Neuronal stem cell (in vitro differentiated cells): ENCODE measurements at regions not wholly inside any gene's neighbourhood (a gene's known extent, or its start where the extent isn't known, plus 50 kb on each side); places are given as distances from the start of the nearest gene placed in this dataset.
A peak's percentile ranks its signal among the peaks of the same experiment; 100 is the strongest.

Experiments used
- DNase-seq: peaks from one replicate; pipeline ENCODE4 v3.0.0-alpha.2; 2013; ENCODE audit warnings: low spot score
- H2AFZ ChIP-seq: one replicate; pipeline ENCODE4 v1.6.1; 2013; ENCODE audit warnings: mild to moderate bottlenecking, low read length, inconsistent platforms
- H2AK5ac ChIP-seq: 2 replicates; pipeline ENCODE4 v1.6.1; 2013; ENCODE audit warnings: low read depth, mild to moderate bottlenecking, inconsistent platforms, low read length, moderate library complexity, mixed read lengths
- H2BK120ac ChIP-seq: 2 replicates; pipeline ENCODE4 v1.6.1; 2013; ENCODE audit warnings: low read depth, mild to moderate bottlenecking, inconsistent platforms, low read length, moderate library complexity, mixed read lengths
- H2BK12ac ChIP-seq: one replicate; pipeline ENCODE4 v1.6.1; 2013; ENCODE audit warnings: low read length, inconsistent platforms
- H2BK15ac ChIP-seq: 2 replicates; pipeline ENCODE4 v1.6.1; 2013; ENCODE audit warnings: mild to moderate bottlenecking, low read length, inconsistent platforms, mixed read lengths
- H2BK5ac ChIP-seq: one replicate; pipeline ENCODE4 v1.6.1; 2013; ENCODE audit warnings: inconsistent platforms, mild to moderate bottlenecking, low read length, moderate library complexity
- H3K14ac ChIP-seq: one replicate; pipeline ENCODE4 v1.6.1; 2013; ENCODE audit warnings: low read length, inconsistent platforms
- H3K18ac ChIP-seq: 2 replicates; pipeline ENCODE4 v1.6.1; 2013; ENCODE audit warnings: low read length, inconsistent platforms
- H3K23ac ChIP-seq: 2 replicates; pipeline ENCODE4 v1.6.1; 2013; ENCODE audit warnings: low read depth, mild to moderate bottlenecking, mixed read lengths, low read length, inconsistent platforms; ENCODE audit not compliant: poor library complexity
- H3K27ac ChIP-seq: replicated peaks from 3 replicates; pipeline ENCODE4 v1.5.1; 2013; ENCODE audit warnings: low read length, inconsistent platforms
- H3K27me3 ChIP-seq, 3 experiments: 2 replicates each; pipeline ENCODE4 v1.6.1; 2013; ENCODE audit warnings: low read length in 3 of 3, mild to moderate bottlenecking in 2 of 3, inconsistent platforms in 1 of 3, low read depth in 1 of 3, mixed read lengths in 1 of 3, moderate library complexity in 1 of 3; ENCODE audit not compliant: control insufficient read depth in 3 of 3, insufficient read depth in 3 of 3
- H3K36me3 ChIP-seq, 2 donors: replicated peaks in 1 of 2; 2 replicates each; pipeline ENCODE4 v1.6.1; 2013; ENCODE audit warnings: low read length in 2 of 2; ENCODE audit not compliant: control insufficient read depth in 2 of 2, insufficient read depth in 2 of 2
- H3K4ac ChIP-seq: 2 replicates; pipeline ENCODE4 v1.6.1; 2013; ENCODE audit warnings: inconsistent platforms, mild to moderate bottlenecking, low read length, moderate library complexity
- H3K4me1 ChIP-seq, 2 donors: 1 replicate in 1 of 2; 2 replicates in 1 of 2; pipeline ENCODE4 v1.6.1; 2013; ENCODE audit warnings: low read length in 2 of 2, low read depth in 1 of 2; ENCODE audit not compliant: control insufficient read depth in 2 of 2, insufficient read depth in 1 of 2
- H3K4me2 ChIP-seq: one replicate; pipeline ENCODE4 v1.6.1; 2013; ENCODE audit warnings: mild to moderate bottlenecking, low read length, inconsistent platforms; ENCODE audit not compliant: insufficient read depth, poor library complexity, severe bottlenecking
- H3K4me3 ChIP-seq, 2 donors: 2 replicates each; pipeline ENCODE4 v1.5.1; 2013; ENCODE audit warnings: low read length in 2 of 2, mild to moderate bottlenecking in 2 of 2, inconsistent platforms in 1 of 2, moderate library complexity in 1 of 2
- H3K79me1 ChIP-seq: one replicate; pipeline ENCODE4 v1.6.1; 2013; ENCODE audit warnings: low read depth, mild to moderate bottlenecking, inconsistent platforms, low read length, moderate library complexity
- H3K9ac ChIP-seq: one replicate; pipeline ENCODE4 v1.6.1; 2013; ENCODE audit warnings: mild to moderate bottlenecking, low read depth, low read length, inconsistent platforms; ENCODE audit not compliant: poor library complexity
- H3K9me3 ChIP-seq, 2 donors: replicated peaks in 1 of 2; 2 replicates each; pipeline versions ENCODE3 to v1.6.1; 2013; ENCODE audit warnings: low read length in 2 of 2, mild to moderate bottlenecking in 2 of 2, inconsistent platforms in 1 of 2, low read depth in 1 of 2, mixed read lengths in 1 of 2, moderate library complexity in 1 of 2; ENCODE audit not compliant: control insufficient read depth in 2 of 2, insufficient read depth in 1 of 2
- H4K8ac ChIP-seq: one replicate; pipeline ENCODE4 v1.6.1; 2013; ENCODE audit warnings: low read depth, mild to moderate bottlenecking, inconsistent platforms, low read length, moderate library complexity
- H4K91ac ChIP-seq: one replicate; pipeline ENCODE4 v1.6.1; 2013; ENCODE audit warnings: low read length, low read depth, mild to moderate bottlenecking, inconsistent platforms; ENCODE audit not compliant: poor library complexity
- WGBS, 2 donors: extraction: QIAGEN DNeasy Blood & Tissue Kit; methylation state at CpG; one replicate each; pipeline ENCODE4 v1.1.7; 2013; ENCODE audit warnings: missing lambda C conversion rate in 2 of 2, mixed read lengths in 1 of 2; ENCODE audit not compliant: insufficient read length in 2 of 2, insufficient replicate concordance in 1 of 2; ENCODE audit errors: extremely low coverage in 2 of 2; 5-methylcytosine and 5-hydroxymethylcytosine counted together

GRCh38 chr12:38132139-38132538 is 184.4 kb upstream of the ALG10B start:
- no peaks in the 10 kb centered on the region for H3K79me1 ChIP-seq
- H3K23ac ChIP-seq: no peak overlapping the region
- H3K4me1 ChIP-seq: no peaks in the 10 kb centered on the region
- no peak overlapping the region for H2BK12ac ChIP-seq
- no peak overlapping the region for H3K4me2 ChIP-seq
- DNase-seq: no peak
- no peaks in the 10 kb centered on the region for H3K27me3 ChIP-seq
- no peak overlapping the region for H4K91ac ChIP-seq
- H3K14ac ChIP-seq: no peak overlapping the region
- H2AFZ ChIP-seq: no peak overlapping the region
- H3K18ac ChIP-seq: no peak overlapping the region
- no peak overlapping the region for H2BK5ac ChIP-seq
- H4K8ac ChIP-seq: no peak overlapping the region
- H3K9ac ChIP-seq: no peak overlapping the region
- H2AK5ac ChIP-seq: no peak overlapping the region
- no peaks in the 10 kb centered on the region for H3K36me3 ChIP-seq
- no peak overlapping the region for H2BK15ac ChIP-seq
- H2BK120ac ChIP-seq: no peak overlapping the region
- H3K27ac ChIP-seq: no peak overlapping the region
- H3K9me3 ChIP-seq: peaks cover 0 to 6% of the 10 kb centered on the region in 2 donors
- H3K4me3 ChIP-seq: no peak overlapping the region
- H3K4ac ChIP-seq: no peak overlapping the region
- no CpG with 5 or more reads among the region's 2 CpGs for WGBS, 2 donors

GRCh38 chr12:38137287-38137686 is 179.3 kb upstream of the ALG10B start:
- no peak overlapping the region for H3K18ac ChIP-seq
- no peak overlapping the region for H2BK15ac ChIP-seq
- H2AFZ ChIP-seq: peak overlapping the region; percentile 29
- H4K8ac ChIP-seq: no peak overlapping the region
- H2BK12ac ChIP-seq: no peak overlapping the region
- WGBS, 2 donors: no CpG with 5 or more reads among the region's 12 CpGs
- no peak overlapping the region for H3K4ac ChIP-seq
- no peak overlapping the region for H3K23ac ChIP-seq
- peaks cover 0 to 12% of the 10 kb centered on the region in 2 donors for H3K9me3 ChIP-seq
- no peak overlapping the region for H3K9ac ChIP-seq
- H3K27ac ChIP-seq: no peak overlapping the region
- no peak overlapping the region for H2BK5ac ChIP-seq
- H3K14ac ChIP-seq: no peak overlapping the region
- H3K4me2 ChIP-seq: no peak overlapping the region
- H3K36me3 ChIP-seq: no peaks in the 10 kb centered on the region
- H3K79me1 ChIP-seq: no peaks in the 10 kb centered on the region
- H3K4me3 ChIP-seq: no peak overlapping the region
- H3K27me3 ChIP-seq: no peaks in the 10 kb centered on the region
- no peak overlapping the region for H4K91ac ChIP-seq
- no peaks in the 10 kb centered on the region for H3K4me1 ChIP-seq
- H2BK120ac ChIP-seq: no peak overlapping the region
- DNase-seq: no peak
- H2AK5ac ChIP-seq: no peak overlapping the region

- no peak overlapping the region for H2BK15ac ChIP-seq
- H3K4me1 ChIP-seq: no peaks in the 10 kb centered on the region
- no peak overlapping the region for H4K8ac ChIP-seq
- H3K9ac ChIP-seq: no peak overlapping the region
- no peak overlapping the region for H4K91ac ChIP-seq
- no peaks in the 10 kb centered on the region for H3K36me3 ChIP-seq
- H3K18ac ChIP-seq: no peak overlapping the region
- H2BK12ac ChIP-seq: no peak overlapping the region
- H3K4me3 ChIP-seq: no peak overlapping the region
- no CpG with 5 or more reads among the region's 16 CpGs for WGBS, 2 donors
- no peak overlapping the region for H2BK5ac ChIP-seq
- no peak overlapping the region for H2AK5ac ChIP-seq
- no peak for DNase-seq
- no peak overlapping the region for H2BK120ac ChIP-seq
- peaks cover 0 to 12% of the 10 kb centered on the region in 2 donors for H3K9me3 ChIP-seq
- H3K4ac ChIP-seq: no peak overlapping the region
- no peak overlapping the region for H3K27ac ChIP-seq
- H3K23ac ChIP-seq: no peak overlapping the region
- H3K27me3 ChIP-seq: no peaks in the 10 kb centered on the region
- no peak overlapping the region for H3K4me2 ChIP-seq
- H2AFZ ChIP-seq: peak overlapping the region; percentile 86
- H3K79me1 ChIP-seq: no peaks in the 10 kb centered on the region
- H3K14ac ChIP-seq: no peak overlapping the region
Measured at GRCh38 chr12:38137716-38138115, 178.9 kb upstream of the ALG10B start.

GRCh38 chr12:38138225-38139221 is 178.1 kb upstream of the ALG10B start:
- no peak overlapping the region for H3K23ac ChIP-seq

More at GRCh38 chr12:38138225-38139221, 178.1 kb upstream of the ALG10B start:
- H3K4me1 ChIP-seq: no peaks in the 10 kb centered on the region
- no peaks in the 10 kb centered on the region for H3K79me1 ChIP-seq
- H4K91ac ChIP-seq: no peak overlapping the region
- no peaks in the 10 kb centered on the region for H3K36me3 ChIP-seq
- no peak overlapping the region for H2BK5ac ChIP-seq
- DNase-seq: peak; percentile 24
- H2BK12ac ChIP-seq: no peak overlapping the region
- WGBS, 2 donors: no CpG with 5 or more reads among the region's 54 CpGs
- H2BK120ac ChIP-seq: no peak overlapping the region
- H3K14ac ChIP-seq: no peak overlapping the region
- peaks cover 0 to 14% of the 10 kb centered on the region in 2 donors for H3K9me3 ChIP-seq
- no peak overlapping the region for H3K4ac ChIP-seq
- H3K4me2 ChIP-seq: no peak overlapping the region
- H3K27me3 ChIP-seq: no peaks in the 10 kb centered on the region
- H3K9ac ChIP-seq: no peak overlapping the region
- no peak overlapping the region for H3K27ac ChIP-seq
- H3K4me3 ChIP-seq: no peak overlapping the region
- no peak overlapping the region for H4K8ac ChIP-seq
- no peak overlapping the region for H3K18ac ChIP-seq
- peak overlapping the region; percentile 86 for H2AFZ ChIP-seq
- no peak overlapping the region for H2AK5ac ChIP-seq
- no peak overlapping the region for H2BK15ac ChIP-seq
